ENCODE measurements at regions not wholly inside any gene's neighbourhood (a gene's known extent, or its start where the extent isn't known, plus 50 kb on each side); places are given as distances from the start of the nearest gene placed in this dataset.

DNA sequence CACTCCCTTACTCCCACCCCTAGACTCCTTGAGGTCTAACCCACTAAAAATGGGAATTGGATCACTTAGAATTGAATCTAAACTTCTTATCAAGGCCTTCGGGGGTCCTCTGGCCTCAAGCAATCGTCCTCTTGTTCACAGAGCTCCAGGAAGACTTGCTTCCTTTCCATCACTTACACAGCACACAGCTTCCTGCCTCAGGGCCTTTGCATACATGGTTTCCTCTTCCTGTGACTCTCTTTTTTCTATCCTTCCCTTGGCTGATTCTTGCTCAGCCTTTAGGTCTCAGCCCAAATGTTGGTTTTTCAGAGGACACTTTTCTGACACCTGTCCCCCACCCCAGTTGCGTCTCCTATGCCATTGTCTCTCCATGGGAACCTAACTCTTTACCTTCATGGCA lies 50.0 kb upstream of the ALDH1B1 start:
- Histone ChIP-seq H3K9ac (ENCODE audit: low read length) (no peak overlapping the region), H3K4me1 (ENCODE audit: control insufficient read depth, insufficient read depth, low read length) (peaks cover 16% of the 10 kb centered on the region), H3K9me3 (ENCODE audit: control insufficient read depth, insufficient read depth, low read depth, low read length) (peaks cover 3% of the 10 kb centered on the region; the same call in 1 of the 2 replicates), H3K4me3 (ENCODE audit: low read depth, low read length) (no peak overlapping the region), H3K27me3 (ENCODE audit: control insufficient read depth, insufficient read depth, low read length) (peaks cover 14% of the 10 kb centered on the region), H3K36me3 (ENCODE audit: control insufficient read depth, insufficient read depth, low read length) (no peaks in the 10 kb centered on the region), H3K27ac (ENCODE audit: low read depth, low read length) (no peak overlapping the region)

DNA sequence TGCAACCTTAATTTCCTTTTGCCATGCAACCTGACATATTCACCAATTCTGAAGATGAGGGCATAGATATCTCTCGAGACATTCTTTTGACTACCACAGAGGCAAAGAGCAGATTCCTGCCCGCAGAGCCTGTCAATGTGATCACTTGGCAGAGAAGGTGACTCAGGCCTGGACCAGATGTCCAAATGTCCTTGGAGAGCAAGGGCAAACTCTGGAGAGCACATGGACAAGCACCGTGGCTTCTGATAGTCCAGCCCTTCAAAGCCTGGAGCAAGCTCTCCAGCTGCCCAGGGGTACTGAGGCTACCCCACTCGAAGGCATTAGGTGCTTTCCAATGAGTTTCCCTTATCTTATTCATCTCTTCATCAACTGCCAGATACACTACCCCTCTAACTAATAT lies 50.4 kb upstream of the ALDH1B1 start:
- H3K9me3 ChIP-seq (ENCODE audit: control insufficient read depth, insufficient read depth, low read depth, low read length) = peaks cover 3% of the 10 kb centered on the region; the same call in 1 of the 2 replicates
- peaks cover 14% of the 10 kb centered on the region for H3K27me3 ChIP-seq (ENCODE audit: control insufficient read depth, insufficient read depth, low read length)
- no peak overlapping the region for H3K27ac ChIP-seq (ENCODE audit: low read depth, low read length)
- H3K36me3 ChIP-seq (ENCODE audit: control insufficient read depth, insufficient read depth, low read length) = no peaks in the 10 kb centered on the region
- no peak overlapping the region for H3K4me3 ChIP-seq (ENCODE audit: low read depth, low read length)
- H3K9ac ChIP-seq (ENCODE audit: low read length) = no peak overlapping the region
- peaks cover 12% of the 10 kb centered on the region for H3K4me1 ChIP-seq (ENCODE audit: control insufficient read depth, insufficient read depth, low read length)

DNA sequence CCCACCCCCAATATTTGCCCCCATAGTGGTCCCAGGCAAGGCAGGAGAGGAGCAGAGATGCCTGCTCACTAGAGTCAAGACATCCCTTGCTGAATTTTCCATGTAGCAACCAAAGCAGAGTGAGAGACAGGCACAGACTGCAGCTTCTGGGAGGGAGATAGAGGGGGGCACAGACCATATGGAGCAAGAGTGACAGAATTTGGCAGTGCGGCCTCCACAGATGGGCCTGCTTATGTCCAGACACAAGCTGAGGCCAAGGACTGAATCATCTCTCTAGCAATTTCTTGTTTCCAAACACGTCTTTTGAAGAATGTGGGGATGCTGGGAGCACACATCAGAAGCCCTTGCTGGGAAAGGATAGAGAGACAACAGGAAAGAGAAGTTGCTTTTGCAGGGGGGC lies 53.0 kb upstream of the ALDH1B1 start:
- Histone ChIP-seq H3K27ac (ENCODE audit: low read depth, low read length) (no peak overlapping the region), H3K4me3 (ENCODE audit: low read depth, low read length) (no peak overlapping the region), H3K36me3 (ENCODE audit: control insufficient read depth, insufficient read depth, low read length) (no peaks in the 10 kb centered on the region), H3K4me1 (ENCODE audit: control insufficient read depth, insufficient read depth, low read length) (peaks cover 9% of the 10 kb centered on the region), H3K27me3 (ENCODE audit: control insufficient read depth, insufficient read depth, low read length) (peaks cover 15% of the 10 kb centered on the region), H3K9me3 (ENCODE audit: control insufficient read depth, insufficient read depth, low read depth, low read length) (peaks cover 3% of the 10 kb centered on the region; the same call in 1 of the 2 replicates), H3K9ac (ENCODE audit: low read length) (no peak overlapping the region)

DNA sequence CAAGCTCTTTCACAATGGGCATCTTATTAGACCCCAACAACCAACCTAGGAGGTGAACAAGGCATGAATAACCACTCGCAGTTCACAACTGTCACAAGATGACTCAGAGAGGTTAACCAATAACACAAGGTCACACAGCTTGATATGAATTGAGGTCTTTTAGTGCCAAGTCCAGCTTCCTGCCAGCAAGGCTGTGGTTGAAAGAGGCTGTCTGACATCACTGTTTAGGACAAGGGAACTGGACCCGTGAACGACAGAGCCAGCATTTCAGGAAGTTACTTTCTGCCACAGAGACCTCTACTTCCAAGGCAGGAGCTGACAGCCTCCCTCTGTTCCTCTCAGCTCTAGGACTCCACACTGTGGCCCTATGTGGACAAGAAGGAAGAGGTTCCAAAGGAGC lies 53.4 kb upstream of the ALDH1B1 start:
- no peaks in the 10 kb centered on the region for H3K36me3 ChIP-seq (ENCODE audit: control insufficient read depth, insufficient read depth, low read length)
- no peak overlapping the region for H3K4me3 ChIP-seq (ENCODE audit: low read depth, low read length)
- H3K27me3 ChIP-seq (ENCODE audit: control insufficient read depth, insufficient read depth, low read length) = peaks cover 15% of the 10 kb centered on the region
- no peak overlapping the region for H3K9ac ChIP-seq (ENCODE audit: low read length)
- peaks cover 9% of the 10 kb centered on the region for H3K4me1 ChIP-seq (ENCODE audit: control insufficient read depth, insufficient read depth, low read length)
- no peak overlapping the region for H3K27ac ChIP-seq (ENCODE audit: low read depth, low read length)
- peaks cover 3% of the 10 kb centered on the region; the same call in 1 of the 2 replicates for H3K9me3 ChIP-seq (ENCODE audit: control insufficient read depth, insufficient read depth, low read depth, low read length)

DNA sequence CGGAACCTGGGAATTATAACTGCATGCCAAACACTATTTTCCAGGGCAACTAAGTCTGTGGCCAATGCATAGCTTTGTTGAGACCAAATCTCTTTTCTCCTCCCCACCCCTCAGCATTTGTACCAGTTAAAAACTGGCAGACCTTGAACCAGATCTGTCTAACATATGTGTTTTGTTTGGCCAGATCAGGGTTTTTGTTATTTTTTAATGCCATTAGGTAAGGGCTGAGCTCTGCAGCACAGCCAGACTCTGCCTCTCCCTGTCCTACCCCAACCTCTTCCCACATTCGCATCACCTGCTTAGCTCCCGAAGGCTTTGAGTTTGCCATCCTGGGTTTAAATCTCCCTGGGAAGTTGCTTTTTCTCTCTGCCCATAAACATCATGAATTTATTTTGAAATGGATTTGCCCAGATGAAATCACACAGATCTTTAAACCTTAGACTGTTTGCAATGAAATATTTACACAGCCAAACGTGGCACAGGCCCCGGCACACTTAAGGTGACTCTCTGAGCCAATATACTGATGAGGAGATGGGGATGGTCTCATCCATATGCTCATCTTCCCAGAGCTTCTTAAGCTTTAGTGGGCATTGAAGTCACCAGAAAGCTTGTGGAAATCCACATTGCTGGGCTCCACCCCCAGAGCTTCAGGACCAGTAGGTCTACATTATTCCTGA lies 54.0 kb upstream of the ALDH1B1 start:
- peaks cover 3% of the 10 kb centered on the region; the same call in 1 of the 2 replicates for H3K9me3 ChIP-seq (ENCODE audit: control insufficient read depth, insufficient read depth, low read depth, low read length)
- H3K27me3 ChIP-seq (ENCODE audit: control insufficient read depth, insufficient read depth, low read length) = peaks cover 15% of the 10 kb centered on the region
- no peaks in the 10 kb centered on the region for H3K36me3 ChIP-seq (ENCODE audit: control insufficient read depth, insufficient read depth, low read length)
- no peak overlapping the region for H3K9ac ChIP-seq (ENCODE audit: low read length)
- H3K4me1 ChIP-seq (ENCODE audit: control insufficient read depth, insufficient read depth, low read length) = peaks cover 9% of the 10 kb centered on the region
- no peak overlapping the region for H3K27ac ChIP-seq (ENCODE audit: low read depth, low read length)
- no peak overlapping the region for H3K4me3 ChIP-seq (ENCODE audit: low read depth, low read length)

DNA sequence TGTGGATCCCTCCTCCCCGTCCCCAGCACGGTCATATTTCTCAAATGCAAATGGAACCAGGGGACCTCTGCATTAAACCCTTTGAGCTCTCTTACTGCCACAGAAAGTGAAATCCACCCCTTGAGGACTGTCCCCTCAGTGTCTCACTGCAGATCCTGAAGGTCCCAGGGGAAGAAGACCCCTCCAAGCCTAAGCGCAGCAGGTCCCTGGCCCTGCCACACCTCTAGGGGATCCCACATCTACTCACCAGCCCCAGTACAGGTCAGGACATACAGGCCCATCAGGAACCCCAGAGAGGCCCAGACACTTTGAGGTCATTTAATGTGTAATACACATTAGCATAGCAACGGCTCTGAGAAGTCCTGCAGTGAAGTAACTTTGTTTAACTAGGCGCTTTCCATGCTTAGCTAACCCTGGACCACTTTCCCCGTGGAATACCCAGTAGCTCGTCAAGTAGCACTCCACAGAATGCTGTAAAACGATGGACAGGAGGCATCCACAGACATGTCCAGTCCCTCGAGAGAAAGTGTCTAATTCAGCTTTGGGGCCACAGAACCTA lies 54.7 kb upstream of the ALDH1B1 start:
- Histone ChIP-seq H3K27ac (ENCODE audit: low read depth, low read length) (no peak overlapping the region), H3K4me3 (ENCODE audit: low read depth, low read length) (no peak overlapping the region), H3K9me3 (ENCODE audit: control insufficient read depth, insufficient read depth, low read depth, low read length) (peaks cover 3% of the 10 kb centered on the region; the same call in 1 of the 2 replicates), H3K27me3 (ENCODE audit: control insufficient read depth, insufficient read depth, low read length) (peaks cover 14% of the 10 kb centered on the region; the same call in 1 of the 2 replicates), H3K4me1 (ENCODE audit: control insufficient read depth, insufficient read depth, low read length) (peaks cover 9% of the 10 kb centered on the region), H3K9ac (ENCODE audit: low read length) (no peak overlapping the region), H3K36me3 (ENCODE audit: control insufficient read depth, insufficient read depth, low read length) (no peaks in the 10 kb centered on the region)

DNA sequence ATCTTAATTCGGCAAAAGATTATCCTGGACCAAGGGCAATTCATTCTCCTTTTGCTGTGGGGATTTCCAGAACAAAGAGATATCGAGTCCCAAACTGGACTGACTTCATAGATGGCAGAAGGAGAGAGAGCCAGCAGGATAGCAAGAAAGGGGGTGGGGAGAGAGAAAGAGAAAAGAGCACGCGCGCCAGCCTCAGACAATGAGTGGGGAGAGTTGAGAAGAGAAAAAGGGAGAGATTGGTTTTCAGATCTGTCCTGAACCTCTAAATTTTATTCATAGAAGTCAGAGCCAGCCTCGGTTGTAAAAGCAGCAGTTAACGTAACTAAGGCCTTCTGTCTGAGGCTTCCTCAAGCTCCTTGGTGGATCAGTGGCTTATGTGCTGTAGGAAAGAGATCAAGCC lies 55.3 kb upstream of the ALDH1B1 start:
- no peak overlapping the region for H3K9ac ChIP-seq (ENCODE audit: low read length)
- H3K4me1 ChIP-seq (ENCODE audit: control insufficient read depth, insufficient read depth, low read length) = peaks cover 9% of the 10 kb centered on the region

DNA sequence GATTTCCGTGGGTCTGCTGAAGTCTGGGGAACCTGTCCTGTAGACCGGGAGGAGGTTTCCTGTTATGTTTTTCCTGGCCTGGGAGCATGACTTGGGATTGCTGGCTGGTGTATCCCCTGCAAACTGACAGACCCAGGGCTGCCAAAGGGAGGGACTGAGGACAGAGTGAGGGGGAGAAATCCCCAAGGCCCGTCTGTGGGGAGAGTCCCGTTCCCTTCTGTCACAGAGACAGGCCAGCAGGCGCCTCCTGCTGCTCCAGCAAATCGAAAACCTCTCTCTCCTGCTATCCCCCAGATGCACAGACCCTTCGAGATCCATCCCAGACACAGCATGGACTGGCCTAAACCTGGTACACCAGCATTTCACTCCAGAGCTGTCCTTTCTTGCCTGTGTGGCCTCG lies 56.2 kb upstream of the ALDH1B1 start:
- peaks cover 7% of the 10 kb centered on the region; the same call in 1 of the 2 replicates for H3K27me3 ChIP-seq (ENCODE audit: control insufficient read depth, insufficient read depth, low read length)
- H3K27ac ChIP-seq (ENCODE audit: low read depth, low read length) = no peak overlapping the region
- H3K4me3 ChIP-seq (ENCODE audit: low read depth, low read length) = no peak overlapping the region
- H3K9me3 ChIP-seq (ENCODE audit: control insufficient read depth, insufficient read depth, low read depth, low read length) = no peaks in the 10 kb centered on the region
- no peaks in the 10 kb centered on the region for H3K36me3 ChIP-seq (ENCODE audit: control insufficient read depth, insufficient read depth, low read length)
- H3K9ac ChIP-seq (ENCODE audit: low read length) = no peak overlapping the region
- H3K4me1 ChIP-seq (ENCODE audit: control insufficient read depth, insufficient read depth, low read length) = peaks cover 9% of the 10 kb centered on the region

More for the DNA sequence above, 55.3 kb upstream of the ALDH1B1 start:
- H3K9me3 ChIP-seq (ENCODE audit: control insufficient read depth, insufficient read depth, low read depth, low read length) = no peaks in the 10 kb centered on the region
- H3K4me3 ChIP-seq (ENCODE audit: low read depth, low read length) = no peak overlapping the region
- no peaks in the 10 kb centered on the region for H3K36me3 ChIP-seq (ENCODE audit: control insufficient read depth, insufficient read depth, low read length)
- no peak overlapping the region for H3K27ac ChIP-seq (ENCODE audit: low read depth, low read length)
- H3K27me3 ChIP-seq (ENCODE audit: control insufficient read depth, insufficient read depth, low read length) = peaks cover 13% of the 10 kb centered on the region; the same call in 1 of the 2 replicates

DNA sequence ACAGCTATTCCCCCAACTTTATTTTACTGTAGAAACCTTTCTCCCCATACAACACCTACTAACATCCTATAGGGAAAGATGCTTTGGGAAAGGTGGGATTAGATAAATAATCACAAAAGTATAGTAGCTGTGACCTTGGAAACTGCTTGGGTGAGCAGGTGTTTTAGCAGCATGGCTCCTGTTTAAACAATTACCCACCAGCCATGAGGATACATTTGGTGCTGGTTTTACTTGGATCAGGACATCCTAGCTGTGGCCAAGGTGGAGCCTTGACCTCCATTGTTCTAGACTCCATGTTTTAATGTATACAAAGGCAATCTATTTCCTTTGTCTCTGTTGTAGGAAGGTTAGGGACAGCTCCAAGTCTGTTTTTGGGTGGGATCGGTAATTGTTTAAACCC lies 56.8 kb upstream of the ALDH1B1 start:
- H3K9ac ChIP-seq (ENCODE audit: low read length) = no peak overlapping the region
- H3K4me1 ChIP-seq (ENCODE audit: control insufficient read depth, insufficient read depth, low read length) = peaks cover 9% of the 10 kb centered on the region
- H3K36me3 ChIP-seq (ENCODE audit: control insufficient read depth, insufficient read depth, low read length) = no peaks in the 10 kb centered on the region
- H3K27me3 ChIP-seq (ENCODE audit: control insufficient read depth, insufficient read depth, low read length) = peaks cover 7% of the 10 kb centered on the region; the same call in 1 of the 2 replicates
- H3K27ac ChIP-seq (ENCODE audit: low read depth, low read length) = no peak overlapping the region
- no peaks in the 10 kb centered on the region for H3K9me3 ChIP-seq (ENCODE audit: control insufficient read depth, insufficient read depth, low read depth, low read length)
- H3K4me3 ChIP-seq (ENCODE audit: low read depth, low read length) = no peak overlapping the region

DNA sequence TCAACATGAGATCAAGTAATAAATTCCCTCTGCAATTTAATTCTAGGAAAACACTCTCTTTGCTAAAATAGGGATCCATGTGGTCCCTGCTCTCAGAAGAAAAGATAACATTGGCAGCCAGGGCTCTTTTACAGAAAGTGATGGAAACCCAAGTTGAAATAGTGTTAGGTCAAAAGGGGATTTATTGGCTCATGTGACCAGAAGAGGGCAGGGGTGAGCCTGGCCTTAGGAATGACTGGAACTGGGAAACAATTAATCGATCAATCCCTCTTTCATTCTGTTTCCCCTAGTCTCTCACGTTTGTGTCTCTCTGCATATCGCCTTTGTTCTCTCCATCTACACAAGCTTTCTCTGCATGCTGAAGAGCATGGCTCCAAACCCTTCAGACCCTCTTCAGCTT lies 58.3 kb upstream of the ALDH1B1 start:
- Histone ChIP-seq H3K27ac (ENCODE audit: low read depth, low read length) (no peak overlapping the region), H3K4me1 (ENCODE audit: control insufficient read depth, insufficient read depth, low read length) (peaks cover 9% of the 10 kb centered on the region), H3K36me3 (ENCODE audit: control insufficient read depth, insufficient read depth, low read length) (no peaks in the 10 kb centered on the region), H3K27me3 (ENCODE audit: control insufficient read depth, insufficient read depth, low read length) (peaks cover 10% of the 10 kb centered on the region; the same call in 1 of the 2 replicates), H3K9me3 (ENCODE audit: control insufficient read depth, insufficient read depth, low read depth, low read length) (no peaks in the 10 kb centered on the region), H3K4me3 (ENCODE audit: low read depth, low read length) (no peak overlapping the region), H3K9ac (ENCODE audit: low read length) (no peak overlapping the region)

DNA sequence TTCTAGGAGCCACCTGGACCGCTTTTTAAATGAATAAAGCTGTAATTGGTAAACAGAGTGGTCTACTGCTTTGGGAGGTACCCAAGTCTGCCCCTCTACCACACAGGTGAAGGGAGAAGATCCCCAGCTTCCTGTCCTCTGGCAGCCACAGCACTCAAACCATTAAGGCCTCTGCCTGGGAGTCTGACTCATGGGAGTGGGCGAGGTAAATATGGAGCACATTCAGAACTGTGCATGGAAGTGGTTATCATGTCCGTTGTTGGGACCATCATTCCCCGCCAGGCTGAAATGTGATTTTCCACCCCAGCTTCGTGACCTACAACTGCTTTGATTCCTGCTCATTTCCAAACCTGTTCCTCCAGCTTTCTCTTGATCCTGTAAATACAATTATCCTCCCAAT lies 59.5 kb upstream of the ALDH1B1 start:
- peaks cover 9% of the 10 kb centered on the region for H3K4me1 ChIP-seq (ENCODE audit: control insufficient read depth, insufficient read depth, low read length)
- H3K27ac ChIP-seq (ENCODE audit: low read depth, low read length) = no peak overlapping the region
- H3K27me3 ChIP-seq (ENCODE audit: control insufficient read depth, insufficient read depth, low read length) = peaks cover 10% of the 10 kb centered on the region; the same call in 1 of the 2 replicates

More for the DNA sequence above, 59.5 kb upstream of the ALDH1B1 start:
- no peaks in the 10 kb centered on the region for H3K36me3 ChIP-seq (ENCODE audit: control insufficient read depth, insufficient read depth, low read length)
- H3K9me3 ChIP-seq (ENCODE audit: control insufficient read depth, insufficient read depth, low read depth, low read length) = no peaks in the 10 kb centered on the region
- H3K9ac ChIP-seq (ENCODE audit: low read length) = no peak overlapping the region
- H3K4me3 ChIP-seq (ENCODE audit: low read depth, low read length) = no peak overlapping the region

All from HUES6 (cell line).